ENCODE measurements at regions not wholly inside any gene's neighbourhood (a gene's known extent, or its start where the extent isn't known, plus 50 kb on each side); places are given as distances from the start of the nearest gene placed in this dataset.

- H3K4me2 ChIP-seq (ENCODE audit: low read depth, low read length), result no peak overlapping the region
- TF ChIP-seq REXO4 (CRISPR knock-in tag; IDR thresholded peaks at IDR 0.05; ENCODE audit: borderline replicate concordance), result no peak
- no peak for TF ChIP-seq FOSL1 (CRISPR knock-in tag; IDR thresholded peaks at IDR 0.05; ENCODE audit: borderline replicate concordance)
- TF ChIP-seq KLF6 (CRISPR knock-in tag; IDR thresholded peaks at IDR 0.05), result no peak
- TF ChIP-seq CCDC6 (CRISPR knock-in tag; IDR thresholded peaks at IDR 0.05), result no peak
- TF ChIP-seq TMF1 (CRISPR knock-in tag; IDR thresholded peaks at IDR 0.05; ENCODE audit: low read depth), result no peak
- no peak for TF ChIP-seq FOXA1 (IDR thresholded peaks at IDR 0.05)
- no peak for TF ChIP-seq FOXA1 (CRISPR knock-in tag; IDR thresholded peaks at IDR 0.05)
- no peak for TF ChIP-seq ZSCAN22 (CRISPR knock-in tag; IDR thresholded peaks at IDR 0.05)
- no peak for TF ChIP-seq ZNF761 (CRISPR knock-in tag; conservative IDR thresholded peaks at IDR 0.05)
- TF ChIP-seq, protein P1, sequence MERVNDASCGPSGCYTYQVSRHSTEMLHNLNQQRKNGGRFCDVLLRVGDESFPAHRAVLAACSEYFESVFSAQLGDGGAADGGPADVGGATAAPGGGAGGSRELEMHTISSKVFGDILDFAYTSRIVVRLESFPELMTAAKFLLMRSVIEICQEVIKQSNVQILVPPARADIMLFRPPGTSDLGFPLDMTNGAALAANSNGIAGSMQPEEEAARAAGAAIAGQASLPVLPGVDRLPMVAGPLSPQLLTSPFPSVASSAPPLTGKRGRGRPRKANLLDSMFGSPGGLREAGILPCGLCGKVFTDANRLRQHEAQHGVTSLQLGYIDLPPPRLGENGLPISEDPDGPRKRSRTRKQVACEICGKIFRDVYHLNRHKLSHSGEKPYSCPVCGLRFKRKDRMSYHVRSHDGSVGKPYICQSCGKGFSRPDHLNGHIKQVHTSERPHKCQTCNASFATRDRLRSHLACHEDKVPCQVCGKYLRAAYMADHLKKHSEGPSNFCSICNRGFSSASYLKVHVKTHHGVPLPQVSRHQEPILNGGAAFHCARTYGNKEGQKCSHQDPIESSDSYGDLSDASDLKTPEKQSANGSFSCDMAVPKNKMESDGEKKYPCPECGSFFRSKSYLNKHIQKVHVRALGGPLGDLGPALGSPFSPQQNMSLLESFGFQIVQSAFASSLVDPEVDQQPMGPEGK (CRISPR knock-in tag; IDR thresholded peaks at IDR 0.05), result no peak
- TF ChIP-seq HOXA7 (CRISPR knock-in tag; IDR thresholded peaks at IDR 0.05), result no peak
- TF ChIP-seq MAZ (IDR thresholded peaks at IDR 0.05; ENCODE audit: borderline replicate concordance, low read depth, low read length), result no peak
- TF ChIP-seq MAZ (CRISPR knock-in tag; IDR thresholded peaks at IDR 0.05; ENCODE audit: low read depth), result no peak
- TF ChIP-seq, protein P2, sequence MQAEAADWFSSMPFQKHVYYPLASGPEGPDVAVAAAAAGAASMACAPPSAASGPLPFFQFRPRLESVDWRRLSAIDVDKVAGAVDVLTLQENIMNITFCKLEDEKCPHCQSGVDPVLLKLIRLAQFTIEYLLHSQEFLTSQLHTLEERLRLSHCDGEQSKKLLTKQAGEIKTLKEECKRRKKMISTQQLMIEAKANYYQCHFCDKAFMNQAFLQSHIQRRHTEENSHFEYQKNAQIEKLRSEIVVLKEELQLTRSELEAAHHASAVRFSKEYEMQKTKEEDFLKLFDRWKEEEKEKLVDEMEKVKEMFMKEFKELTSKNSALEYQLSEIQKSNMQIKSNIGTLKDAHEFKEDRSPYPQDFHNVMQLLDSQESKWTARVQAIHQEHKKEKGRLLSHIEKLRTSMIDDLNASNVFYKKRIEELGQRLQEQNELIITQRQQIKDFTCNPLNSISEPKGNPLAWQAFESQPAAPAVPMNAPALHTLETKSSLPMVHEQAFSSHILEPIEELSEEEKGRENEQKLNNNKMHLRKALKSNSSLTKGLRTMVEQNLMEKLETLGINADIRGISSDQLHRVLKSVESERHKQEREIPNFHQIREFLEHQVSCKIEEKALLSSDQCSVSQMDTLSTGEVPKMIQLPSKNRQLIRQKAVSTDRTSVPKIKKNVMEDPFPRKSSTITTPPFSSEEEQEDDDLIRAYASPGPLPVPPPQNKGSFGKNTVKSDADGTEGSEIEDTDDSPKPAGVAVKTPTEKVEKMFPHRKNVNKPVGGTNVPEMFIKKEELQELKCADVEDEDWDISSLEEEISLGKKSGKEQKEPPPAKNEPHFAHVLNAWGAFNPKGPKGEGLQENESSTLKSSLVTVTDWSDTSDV (CRISPR knock-in tag; IDR thresholded peaks at IDR 0.05), result no peak
- no peak for TF ChIP-seq ZMAT3 (CRISPR knock-in tag; conservative IDR thresholded peaks at IDR 0.05)
- TF ChIP-seq E2F5 (CRISPR knock-in tag; conservative IDR thresholded peaks at IDR 0.05), result no peak
- TF ChIP-seq CBFB (CRISPR knock-in tag; IDR thresholded peaks at IDR 0.05), result no peak
- TF ChIP-seq, protein P3, sequence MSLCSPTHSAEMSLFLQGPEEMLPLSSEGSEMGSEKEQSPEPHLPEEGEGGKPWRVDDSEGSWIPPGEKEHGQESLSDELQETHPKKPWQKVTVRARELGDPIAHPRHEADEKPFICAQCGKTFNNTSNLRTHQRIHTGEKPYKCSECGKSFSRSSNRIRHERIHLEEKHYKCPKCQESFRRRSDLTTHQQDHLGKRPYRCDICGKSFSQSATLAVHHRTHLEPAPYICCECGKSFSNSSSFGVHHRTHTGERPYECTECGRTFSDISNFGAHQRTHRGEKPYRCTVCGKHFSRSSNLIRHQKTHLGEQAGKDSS (CRISPR knock-in tag; IDR thresholded peaks at IDR 0.05; ENCODE audit: borderline replicate concordance, low read depth), result no peak
- no peak for TF ChIP-seq ZNF180 (CRISPR knock-in tag; IDR thresholded peaks at IDR 0.05; ENCODE audit: borderline replicate concordance, low read depth)
- no peak overlapping the region for H3K9ac ChIP-seq (ENCODE audit: insufficient read depth, low read depth, low read length)
- no peaks in the 10 kb centered on the region for H3K79me2 ChIP-seq (ENCODE audit: insufficient read depth, low read length)
- WGBS (ENCODE audit: low lambda C conversion rate), result no CpG with 5 or more reads among the region's 9 CpGs
- in situ Hi-C loops (cut with HindIII; ENCODE audit: extremely low pct_ligation_motif_present, low pct_unique_long_range_greater_than_20kb) (no loop called here), intact Hi-C loops (cut with micrococcal nuclease; ENCODE audit: unreplicated experiment) (no loop called here)
- no TSS peak for BruUV-seq (replicated peaks)
- H3K27ac ChIP-seq (ENCODE audit: extremely low read length, insufficient read depth, low read length), result no peak overlapping the region
- H4K20me1 ChIP-seq (ENCODE audit: insufficient read depth, low read length), result no peaks in the 10 kb centered on the region
- H3K9me3 ChIP-seq (ENCODE audit: low read length), result no peaks in the 10 kb centered on the region
- H3K4me3 ChIP-seq (replicated peaks in 1 of 3; ENCODE audit: insufficient read depth in 1 of 3, low read depth in 2 of 3, low read length in 3 of 3), result no peak overlapping the region
- no peaks in the 10 kb centered on the region for H3K27me3 ChIP-seq (ENCODE audit: control insufficient read depth in 1 of 2, insufficient read depth in 2 of 2, low read length in 2 of 2)
- no peak overlapping the region for H2AFZ ChIP-seq (ENCODE audit: low read length)
- ChIA-PET CTCF (ENCODE audit: low intra/inter-chr PET ratio, low total read pairs) (no interaction called here), POLR2A (no interaction called here)
- no peaks in the 10 kb centered on the region for H3K36me3 ChIP-seq (replicated peaks in 1 of 2; ENCODE audit: control insufficient read depth in 1 of 2, insufficient read depth in 2 of 2, low read length in 2 of 2)
- FAIRE-seq (no peak), DNase-seq (ENCODE audit: low spot score) (no peak), ATAC-seq (no peak)
- no peaks in the 10 kb centered on the region for H3K4me1 ChIP-seq (ENCODE audit: insufficient read depth, low read length)
Observed at GRCh38 chrX:83588409-83588808, 80.3 kb downstream of the POU3F4 start.
